Globus pallidus (tissue), 1 donor: ENCODE measurements at regions not wholly inside any gene's neighbourhood (a gene's known extent, or its start where the extent isn't known, plus 50 kb on each side); places are given as distances from the start of the nearest gene placed in this dataset.
"Not testable (repeated sequence)": the region's sequence is repeated elsewhere in the genome, so short reads cannot be mapped to it uniquely, and the experiment has no call there.

Experiments used
- DNase-seq: peaks from one replicate; pipeline ENCODE4 v3.0.0-alpha.2; 2015; ENCODE audit warnings: low spot score

GRCh38 chr17:51387986-51388385 is 127.6 kb downstream of the UTP18 start:
- no peak for DNase-seq

- no peak for DNase-seq
Observed at GRCh38 chr17:51389875-51390274, 129.5 kb downstream of the UTP18 start.

- no peak for DNase-seq
Observed at GRCh38 chr17:51391982-51392654, 131.8 kb downstream of the UTP18 start.

- DNase-seq: no peak
Observed at GRCh38 chr17:51395621-51396020, 135.3 kb downstream of the UTP18 start.

GRCh38 chr17:51397361-51398127 is 137.2 kb downstream of the UTP18 start:
- DNase-seq: no peak

- no peak for DNase-seq
Observed at GRCh38 chr17:51398128-51398525, 137.8 kb downstream of the UTP18 start.

GRCh38 chr17:51398687-51399086 is 138.3 kb downstream of the UTP18 start:
- no peak for DNase-seq

GRCh38 chr17:51401279-51401678 is 140.9 kb downstream of the UTP18 start:
- DNase-seq: no peak

- no peak for DNase-seq
Observed at GRCh38 chr17:51402899-51403298, 142.6 kb downstream of the UTP18 start.

GRCh38 chr17:51407576-51407975 is 147.2 kb downstream of the UTP18 start:
- no peak for DNase-seq

GRCh38 chr17:51419476-51419875 is 159.1 kb downstream of the UTP18 start:
- no peak for DNase-seq

- DNase-seq: no peak
Observed at GRCh38 chr17:51421525-51421924, 161.2 kb downstream of the UTP18 start.

- no peak for DNase-seq
Observed at GRCh38 chr17:51422634-51423033, 162.3 kb downstream of the UTP18 start.

GRCh38 chr17:51423421-51424160 is 163.2 kb downstream of the UTP18 start:
- DNase-seq: no peak

GRCh38 chr17:51425773-51426172 is 165.4 kb downstream of the UTP18 start:
- no peak for DNase-seq

- no peak for DNase-seq
Observed at GRCh38 chr17:51427323-51427811, 167.0 kb downstream of the UTP18 start.

- DNase-seq: no peak
Observed at GRCh38 chr17:51427856-51428255, 167.5 kb downstream of the UTP18 start.

- DNase-seq: no peak
Observed at GRCh38 chr17:51428668-51429495, 168.5 kb downstream of the UTP18 start.

- DNase-seq: not testable (repeated sequence)
Observed at GRCh38 chr17:51429938-51430337, 169.6 kb downstream of the UTP18 start.

- no peak for DNase-seq
Observed at GRCh38 chr17:51430591-51430990, 170.2 kb downstream of the UTP18 start.

- no peak for DNase-seq
Observed at GRCh38 chr17:51434434-51435170, 174.3 kb downstream of the UTP18 start.
